ENCODE measurements at regions not wholly inside any gene's neighbourhood (a gene's known extent, or its start where the extent isn't known, plus 50 kb on each side); places are given as distances from the start of the nearest gene placed in this dataset.

GRCh38 chr2:13035866-13036265 is 319.1 kb downstream of the TRIB2 start:
- TF ChIP-seq RFX5 (IDR thresholded peaks at IDR 0.05) (no peak), JUNB (IDR thresholded peaks at IDR 0.05) (no peak), CTCF (IDR thresholded peaks at IDR 0.05) (no peak), POLR2A (IDR thresholded peaks at IDR 0.05; ENCODE audit: low read length) (no peak), MAX (IDR thresholded peaks at IDR 0.05) (no peak), REST (IDR thresholded peaks at IDR 0.05) (no peak), E2F6 (IDR thresholded peaks at IDR 0.05; ENCODE audit: borderline replicate concordance, low read depth) (no peak), SMC3 (IDR thresholded peaks at IDR 0.05) (no peak)

Measured in A549 (cell line).